ENCODE measurements at regions not wholly inside any gene's neighbourhood (a gene's known extent, or its start where the extent isn't known, plus 50 kb on each side); places are given as distances from the start of the nearest gene placed in this dataset.
"Not testable (repeated sequence)": the region's sequence is repeated elsewhere in the genome, so short reads cannot be mapped to it uniquely, and the experiment has no call there.

GRCh38 chr2:111385226-111385957 is 264.7 kb downstream of the BCL2L11 start:
- DNase-seq (ENCODE audit: low read depth, low spot score); H2AFZ ChIP-seq (ENCODE audit: low read depth, low read length, poor library complexity, severe bottlenecking); H3K9me2 ChIP-seq (ENCODE audit: insufficient read depth); ATAC-seq; H3K27ac ChIP-seq (ENCODE audit: low read depth, low read length); H3K27me3 ChIP-seq (ENCODE audit: insufficient read depth, low read length); H3K9ac ChIP-seq (ENCODE audit: low read length); H3K4me3 ChIP-seq (replicated peaks in 1 of 2; ENCODE audit: low read depth in 1 of 2, low read length in 2 of 2); RAD21 ChIA-PET (ENCODE audit: low non-redundant PET in 1 of 2, low total read pairs in 2 of 2, uncharacterized antibody in 2 of 2, unreplicated experiment in 2 of 2); H3K4me2 ChIP-seq (ENCODE audit: low read length); H3K79me2 ChIP-seq (ENCODE audit: insufficient read depth, low read length); intact Hi-C loops (cut with micrococcal nuclease); POLR2A ChIA-PET; BruUV-seq (replicated peaks); H3K4me1 ChIP-seq (ENCODE audit: control insufficient read depth in 1 of 2, insufficient read depth in 2 of 2, low read length in 2 of 2); H3K9me3 ChIP-seq (ENCODE audit: control insufficient read depth in 1 of 2, insufficient read depth in 1 of 2, low read depth in 1 of 2, low read length in 2 of 2); H3K36me3 ChIP-seq (ENCODE audit: control insufficient read depth in 1 of 2, insufficient read depth in 2 of 2, low read length in 2 of 2); CTCF ChIA-PET; H4K20me1 ChIP-seq (ENCODE audit: insufficient read depth): not testable (repeated sequence)

- CTCF ChIA-PET; DNase-seq (ENCODE audit: low read depth, low spot score); H4K20me1 ChIP-seq (ENCODE audit: insufficient read depth); H3K27me3 ChIP-seq (ENCODE audit: insufficient read depth, low read length); H3K79me2 ChIP-seq (ENCODE audit: insufficient read depth, low read length); H3K9ac ChIP-seq (ENCODE audit: low read length); H3K4me1 ChIP-seq (ENCODE audit: control insufficient read depth in 1 of 2, insufficient read depth in 2 of 2, low read length in 2 of 2); H3K9me2 ChIP-seq (ENCODE audit: insufficient read depth); intact Hi-C loops (cut with micrococcal nuclease); H3K27ac ChIP-seq (ENCODE audit: low read depth, low read length); H3K36me3 ChIP-seq (ENCODE audit: control insufficient read depth in 1 of 2, insufficient read depth in 2 of 2, low read length in 2 of 2); H3K4me3 ChIP-seq (replicated peaks in 1 of 2; ENCODE audit: low read depth in 1 of 2, low read length in 2 of 2); H3K9me3 ChIP-seq (ENCODE audit: control insufficient read depth in 1 of 2, insufficient read depth in 1 of 2, low read depth in 1 of 2, low read length in 2 of 2); H3K4me2 ChIP-seq (ENCODE audit: low read length); POLR2A ChIA-PET; H2AFZ ChIP-seq (ENCODE audit: low read depth, low read length, poor library complexity, severe bottlenecking); RAD21 ChIA-PET (ENCODE audit: low non-redundant PET in 1 of 2, low total read pairs in 2 of 2, uncharacterized antibody in 2 of 2, unreplicated experiment in 2 of 2); ATAC-seq; BruUV-seq (replicated peaks): not testable (repeated sequence)
These were observed 269.9 kb downstream of the BCL2L11 start for GRCh38 chr2:111390605-111391004.

- H3K4me1 ChIP-seq (ENCODE audit: control insufficient read depth in 1 of 2, insufficient read depth in 2 of 2, low read length in 2 of 2); H3K27ac ChIP-seq (ENCODE audit: low read depth, low read length); CTCF ChIA-PET; H3K4me2 ChIP-seq (ENCODE audit: low read length); H3K9me2 ChIP-seq (ENCODE audit: insufficient read depth); H2AFZ ChIP-seq (ENCODE audit: low read depth, low read length, poor library complexity, severe bottlenecking); H3K9ac ChIP-seq (ENCODE audit: low read length); H3K27me3 ChIP-seq (ENCODE audit: insufficient read depth, low read length); H3K9me3 ChIP-seq (ENCODE audit: control insufficient read depth in 1 of 2, insufficient read depth in 1 of 2, low read depth in 1 of 2, low read length in 2 of 2); DNase-seq (ENCODE audit: low read depth, low spot score); H3K79me2 ChIP-seq (ENCODE audit: insufficient read depth, low read length); BruUV-seq (replicated peaks); intact Hi-C loops (cut with micrococcal nuclease); RAD21 ChIA-PET (ENCODE audit: low non-redundant PET in 1 of 2, low total read pairs in 2 of 2, uncharacterized antibody in 2 of 2, unreplicated experiment in 2 of 2); H3K36me3 ChIP-seq (ENCODE audit: control insufficient read depth in 1 of 2, insufficient read depth in 2 of 2, low read length in 2 of 2); H4K20me1 ChIP-seq (ENCODE audit: insufficient read depth); POLR2A ChIA-PET; H3K4me3 ChIP-seq (replicated peaks in 1 of 2; ENCODE audit: low read depth in 1 of 2, low read length in 2 of 2); ATAC-seq: not testable (repeated sequence)
These were observed 274.8 kb downstream of the BCL2L11 start for GRCh38 chr2:111395350-111396128.

- H2AFZ ChIP-seq (ENCODE audit: low read depth, low read length, poor library complexity, severe bottlenecking); H3K4me3 ChIP-seq (replicated peaks in 1 of 2; ENCODE audit: low read depth in 1 of 2, low read length in 2 of 2); DNase-seq (ENCODE audit: low read depth, low spot score); POLR2A ChIA-PET; H4K20me1 ChIP-seq (ENCODE audit: insufficient read depth); H3K27ac ChIP-seq (ENCODE audit: low read depth, low read length); H3K4me1 ChIP-seq (ENCODE audit: control insufficient read depth in 1 of 2, insufficient read depth in 2 of 2, low read length in 2 of 2); CTCF ChIA-PET; ATAC-seq; H3K27me3 ChIP-seq (ENCODE audit: insufficient read depth, low read length); RAD21 ChIA-PET (ENCODE audit: low non-redundant PET in 1 of 2, low total read pairs in 2 of 2, uncharacterized antibody in 2 of 2, unreplicated experiment in 2 of 2); H3K4me2 ChIP-seq (ENCODE audit: low read length); H3K79me2 ChIP-seq (ENCODE audit: insufficient read depth, low read length); H3K9me3 ChIP-seq (ENCODE audit: control insufficient read depth in 1 of 2, insufficient read depth in 1 of 2, low read depth in 1 of 2, low read length in 2 of 2); H3K9ac ChIP-seq (ENCODE audit: low read length); intact Hi-C loops (cut with micrococcal nuclease); H3K36me3 ChIP-seq (ENCODE audit: control insufficient read depth in 1 of 2, insufficient read depth in 2 of 2, low read length in 2 of 2); H3K9me2 ChIP-seq (ENCODE audit: insufficient read depth); BruUV-seq (replicated peaks): not testable (repeated sequence)
These were observed 280.0 kb downstream of the BCL2L11 start for GRCh38 chr2:111400598-111401253.

Data from HCT116 (cell line).